DMS153 treated with DMSO at 0.1 percent for 48 hours (cell line): ENCODE measurements at regions not wholly inside any gene's neighbourhood (a gene's known extent, or its start where the extent isn't known, plus 50 kb on each side); places are given as distances from the start of the nearest gene placed in this dataset.

Experiments
- DNase-seq: peaks from one replicate; lab custom pipeline; 2025; ENCODE audit not compliant: unreplicated experiment; lab: John Stamatoyannopoulos, UW

DNA sequence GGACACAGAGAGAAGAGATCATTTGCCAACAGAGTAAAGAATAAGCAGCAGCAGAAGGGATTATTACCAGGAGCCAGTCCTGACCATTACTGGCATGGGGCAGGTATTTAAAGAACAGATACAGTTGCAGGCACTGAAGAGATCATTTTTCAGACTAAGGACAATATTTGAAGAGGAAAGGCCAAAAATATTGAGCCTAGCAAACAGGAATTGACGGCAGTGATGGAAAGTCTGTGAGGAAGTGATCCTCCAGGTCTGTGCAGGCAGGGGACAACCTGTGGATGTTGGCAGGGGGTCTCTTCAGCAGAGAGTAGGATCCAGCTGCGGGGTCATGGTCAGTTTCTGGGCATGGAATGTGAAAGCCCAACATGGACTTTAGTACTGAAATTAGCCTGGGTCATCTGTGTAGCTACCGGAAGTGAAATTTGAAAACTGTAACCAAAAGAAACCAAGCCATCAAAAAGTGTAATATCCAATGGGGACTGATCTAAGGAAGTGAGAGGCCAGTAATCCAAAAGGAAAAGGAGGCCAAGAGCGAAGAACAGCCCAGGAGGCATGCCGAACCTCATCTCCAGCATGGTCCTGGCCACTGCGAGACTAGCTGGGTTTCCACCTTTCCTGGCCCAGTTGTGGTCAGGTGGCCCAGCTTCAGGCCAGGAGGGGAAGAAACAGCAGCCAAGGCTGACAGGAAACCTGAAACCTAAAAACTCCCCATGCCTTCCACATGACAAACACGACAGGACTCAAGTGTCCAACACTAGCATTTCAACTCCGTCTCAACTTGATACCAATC is 115.1 kb upstream of the TNFAIP3 start:
- no peak for DNase-seq

DNA sequence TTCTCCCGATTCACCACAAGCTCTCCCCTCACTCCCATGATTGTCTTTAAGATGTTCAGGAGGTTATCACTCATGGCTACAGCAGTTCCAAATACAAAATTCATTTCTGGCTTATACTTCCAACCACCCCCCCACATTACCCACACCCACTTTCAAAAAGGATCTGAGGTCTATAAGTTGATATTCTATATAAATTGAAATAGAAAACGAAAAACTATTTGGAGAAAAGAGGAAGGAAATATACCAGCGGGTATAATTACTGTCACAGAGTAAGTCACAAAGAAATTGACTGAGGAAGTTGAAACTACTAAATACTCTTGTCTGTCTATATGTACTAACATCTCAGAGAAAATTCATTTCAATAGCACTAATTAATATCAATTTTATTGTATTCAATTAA is 112.7 kb upstream of the TNFAIP3 start:
- no peak for DNase-seq

DNA sequence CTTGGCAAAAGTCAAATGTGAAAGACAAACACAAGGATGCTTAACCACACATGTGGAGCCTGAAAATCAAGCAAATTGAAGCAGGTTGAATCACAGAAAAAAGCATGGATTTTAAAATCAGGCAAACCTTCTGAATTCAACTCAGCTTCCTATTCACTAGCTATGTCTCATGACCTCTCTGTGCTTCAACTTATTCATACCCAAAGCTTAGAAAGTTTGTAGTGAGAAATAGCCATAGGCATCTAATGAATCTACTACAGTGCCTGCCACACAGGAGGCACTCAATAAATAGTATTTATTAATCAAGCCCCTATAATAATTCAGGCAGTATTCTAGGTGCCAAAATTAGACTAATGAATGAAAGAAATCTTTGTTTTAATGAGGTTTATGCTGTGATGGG is 112.2 kb upstream of the TNFAIP3 start:
- DNase-seq, result no peak

DNA sequence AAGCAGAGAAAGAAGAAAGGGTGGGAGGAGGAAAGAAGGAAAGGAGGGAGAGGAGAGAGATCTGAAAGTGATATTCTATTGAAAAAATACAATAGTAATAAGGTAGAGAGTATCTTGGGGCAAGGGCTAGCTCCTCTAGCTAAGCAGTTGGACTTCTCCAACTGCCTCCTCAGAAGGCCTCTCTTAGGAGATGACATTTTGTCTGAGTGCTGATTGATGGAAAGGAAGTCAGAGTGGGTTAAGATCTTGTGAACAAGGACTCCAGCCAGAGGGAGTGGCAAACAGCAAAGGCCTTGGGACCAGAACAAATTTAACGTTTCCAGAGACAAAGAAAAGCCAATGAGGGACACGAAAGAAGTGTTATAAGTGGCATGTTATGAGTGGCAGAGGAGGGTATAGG is 111.8 kb upstream of the TNFAIP3 start:
- no peak for DNase-seq

DNA sequence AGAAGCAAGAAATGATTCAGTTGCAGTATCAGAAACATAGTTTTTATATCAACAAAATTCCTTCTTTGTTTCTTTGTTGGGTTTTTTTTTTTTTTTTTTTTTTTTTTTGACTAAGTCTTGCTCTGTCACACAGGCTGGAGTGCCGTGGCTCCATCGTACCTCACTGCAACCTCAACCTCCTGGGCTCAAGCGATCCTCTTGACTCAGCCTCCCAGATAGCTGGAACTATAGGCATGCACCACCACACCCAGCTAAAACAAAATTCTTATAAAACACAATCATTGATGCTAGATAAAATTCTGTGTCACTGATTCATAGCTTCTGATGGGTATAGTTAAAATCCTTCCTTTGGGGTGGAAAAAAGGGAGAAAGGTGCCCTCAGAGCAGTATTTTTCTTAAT is 110.3 kb upstream of the TNFAIP3 start:
- DNase-seq, result no peak

DNA sequence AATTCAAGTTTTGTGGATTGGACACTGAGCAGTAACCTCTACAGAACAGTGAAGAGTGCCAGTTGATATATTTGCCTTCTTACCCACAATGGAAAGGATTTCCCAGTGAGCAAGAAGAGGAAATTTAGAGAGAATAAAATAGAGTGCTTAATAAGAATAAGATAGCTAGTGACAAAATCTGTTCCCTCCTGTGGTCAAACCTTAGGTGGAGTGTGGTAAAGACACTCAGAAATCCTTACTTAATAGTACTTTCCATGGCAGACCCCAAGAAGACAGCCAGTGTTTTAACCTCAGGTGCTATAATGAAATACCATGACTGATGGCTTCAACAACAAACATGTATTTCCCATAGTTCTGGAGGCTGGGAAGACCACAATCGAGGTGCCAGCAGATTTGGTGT is 108.4 kb upstream of the TNFAIP3 start:
- DNase-seq, result no peak

DNA sequence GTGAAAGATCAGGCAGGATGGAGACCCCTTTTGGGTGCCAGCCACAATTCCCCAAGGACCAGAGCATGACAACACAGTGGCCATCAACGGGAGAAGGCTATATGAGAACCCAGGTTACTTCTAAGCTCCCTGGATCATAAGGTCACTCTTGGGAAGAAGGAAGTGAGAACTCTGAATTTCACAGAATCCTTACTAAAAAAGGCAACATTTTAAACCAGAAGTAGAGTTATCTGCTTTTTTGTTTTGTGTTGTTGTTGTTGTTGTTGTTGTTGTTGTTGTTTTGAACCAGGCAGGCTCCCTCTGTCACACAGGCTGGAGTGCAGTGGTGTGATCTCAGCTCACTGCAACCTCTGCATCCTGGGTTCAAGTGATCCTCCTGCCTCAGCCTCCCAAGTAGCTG is 107.4 kb upstream of the TNFAIP3 start:
- no peak for DNase-seq

DNA sequence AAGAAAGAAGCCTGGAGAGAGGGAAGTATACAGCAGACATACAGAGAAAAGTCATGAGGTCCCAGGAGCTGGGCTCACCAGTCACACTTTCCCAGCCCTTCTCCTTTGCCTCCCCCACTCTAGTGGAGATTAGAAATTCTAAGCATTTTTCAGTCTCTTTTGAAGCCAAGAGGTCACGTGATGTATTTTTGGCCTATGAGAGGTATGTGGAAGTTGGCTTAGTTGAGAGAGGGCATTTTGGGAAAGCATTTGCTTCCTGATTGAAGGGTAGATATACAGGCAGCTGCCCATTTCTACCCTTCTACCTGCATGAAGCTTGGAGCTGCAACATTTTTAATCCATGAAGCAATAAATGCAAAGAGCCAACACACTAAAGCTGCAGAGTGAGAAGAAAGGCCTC is 106.0 kb upstream of the TNFAIP3 start:
- no peak for DNase-seq

DNA sequence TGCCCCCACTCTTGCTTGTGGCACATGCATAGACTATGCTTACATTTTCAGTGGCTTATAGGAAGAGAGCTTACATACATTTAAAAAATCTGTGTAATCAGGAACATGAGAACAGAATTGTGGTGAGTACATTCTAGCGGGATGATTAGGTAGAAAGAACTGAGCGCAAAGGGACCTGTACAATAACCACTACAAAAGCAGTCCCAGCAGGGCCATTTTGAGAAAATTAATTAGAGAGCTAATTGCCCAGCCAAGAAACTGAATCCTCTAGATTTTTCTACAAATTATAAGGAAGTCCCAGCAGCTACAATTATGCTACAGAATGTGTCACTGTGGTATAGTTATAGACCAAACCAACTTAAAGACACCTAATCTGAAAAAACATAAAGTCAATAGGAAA is 105.6 kb upstream of the TNFAIP3 start:
- no peak for DNase-seq

DNA sequence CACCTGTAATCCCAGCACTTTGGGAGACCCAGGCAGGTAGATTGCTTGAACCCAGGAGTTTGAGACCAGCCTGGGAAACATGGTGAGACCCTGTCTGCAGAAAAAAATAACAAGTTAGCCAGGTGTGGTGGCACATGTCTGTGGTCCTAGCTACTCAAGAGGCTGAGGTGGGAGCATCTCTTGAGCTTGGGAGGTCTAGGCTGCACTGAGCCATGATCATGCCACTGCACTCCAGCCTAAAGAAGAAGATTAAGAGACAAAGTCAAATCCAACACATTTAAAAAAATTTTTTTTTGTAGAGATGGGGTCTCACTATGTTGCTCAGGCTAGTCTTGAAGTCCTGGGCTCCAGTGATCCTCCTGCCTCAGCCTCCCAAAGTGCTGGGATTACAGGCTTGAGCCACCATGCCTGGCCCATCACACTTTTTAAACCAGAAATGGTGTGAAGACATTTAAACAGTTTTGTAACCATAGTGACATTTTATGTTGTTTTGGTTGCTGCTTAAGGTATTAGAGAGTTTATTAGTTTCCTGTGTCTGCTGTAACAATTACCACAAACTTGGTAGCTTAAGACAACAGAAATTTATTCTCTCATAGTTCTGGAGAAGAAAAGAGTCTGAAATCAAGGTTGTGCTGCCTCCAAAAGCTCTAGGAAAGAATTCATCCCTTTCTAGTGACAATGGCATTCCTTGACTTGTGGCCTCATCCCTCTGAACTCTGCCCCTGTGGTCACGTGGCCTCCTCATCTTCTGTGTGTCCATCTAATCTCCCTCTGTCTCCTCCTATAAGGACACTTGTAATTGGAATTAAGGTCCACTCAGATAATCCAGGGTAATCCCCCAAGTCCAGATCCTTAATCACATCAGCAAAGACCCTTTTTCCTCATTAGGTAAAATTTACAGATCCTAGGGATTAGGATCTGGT is 104.6 kb upstream of the TNFAIP3 start:
- DNase-seq, result no peak

DNA sequence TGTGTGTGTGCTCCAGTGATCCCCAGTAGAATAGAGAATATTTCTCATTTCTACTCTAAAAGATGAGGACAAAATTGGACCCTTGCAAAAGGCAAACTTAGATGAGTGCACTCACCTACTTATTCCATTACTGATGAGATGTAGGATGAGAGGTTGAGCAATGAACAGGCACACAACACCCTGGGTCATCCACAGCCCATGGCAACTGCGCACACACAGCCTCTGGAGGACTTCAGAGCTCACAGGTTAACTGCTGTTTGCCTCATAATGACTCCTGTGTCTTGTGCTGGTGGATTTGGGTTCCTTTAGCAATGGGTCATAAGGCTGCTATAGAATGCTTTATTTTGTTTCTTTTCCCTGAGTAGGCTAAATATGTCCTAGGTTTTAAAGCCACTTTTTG is 103.6 kb upstream of the TNFAIP3 start:
- no peak for DNase-seq

DNA sequence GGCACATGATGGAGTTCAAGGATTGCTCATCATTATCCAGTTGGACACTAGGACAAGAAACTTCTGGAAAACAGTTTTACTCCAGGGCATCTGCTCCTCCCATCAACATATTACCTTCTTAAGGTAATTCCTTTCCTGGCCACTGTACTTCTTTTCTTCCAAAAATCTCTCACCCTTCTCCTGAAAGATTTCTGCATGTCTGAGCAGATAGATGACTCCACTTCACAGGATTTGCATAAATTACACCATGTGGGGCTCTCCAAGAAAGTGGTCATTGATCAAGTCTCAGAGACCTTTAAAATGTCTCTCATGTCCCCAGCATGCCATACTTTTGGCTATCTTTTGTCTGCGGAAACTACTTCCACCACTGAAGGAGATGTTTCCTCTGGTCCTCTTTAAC is 103.2 kb upstream of the TNFAIP3 start:
- DNase-seq, result no peak

DNA sequence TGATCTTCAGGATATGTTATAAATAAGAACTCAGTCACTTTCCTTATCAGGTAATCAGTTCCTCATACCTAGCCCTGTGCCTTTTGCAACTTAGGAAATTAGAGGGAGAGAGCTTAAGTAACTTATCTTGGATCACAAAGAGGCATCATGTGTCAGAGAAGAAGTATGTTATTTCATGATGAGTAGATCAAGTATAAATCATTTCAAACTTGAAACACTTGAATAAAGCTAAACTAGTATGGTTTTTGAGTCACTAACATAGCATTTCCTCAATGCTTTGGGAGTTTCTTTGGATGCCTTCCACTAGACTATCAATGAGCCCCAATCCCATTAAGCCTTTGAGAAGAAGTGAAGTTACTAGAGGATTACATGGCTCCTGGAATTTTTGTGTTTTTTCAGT is 102.6 kb upstream of the TNFAIP3 start:
- DNase-seq, result no peak

DNA sequence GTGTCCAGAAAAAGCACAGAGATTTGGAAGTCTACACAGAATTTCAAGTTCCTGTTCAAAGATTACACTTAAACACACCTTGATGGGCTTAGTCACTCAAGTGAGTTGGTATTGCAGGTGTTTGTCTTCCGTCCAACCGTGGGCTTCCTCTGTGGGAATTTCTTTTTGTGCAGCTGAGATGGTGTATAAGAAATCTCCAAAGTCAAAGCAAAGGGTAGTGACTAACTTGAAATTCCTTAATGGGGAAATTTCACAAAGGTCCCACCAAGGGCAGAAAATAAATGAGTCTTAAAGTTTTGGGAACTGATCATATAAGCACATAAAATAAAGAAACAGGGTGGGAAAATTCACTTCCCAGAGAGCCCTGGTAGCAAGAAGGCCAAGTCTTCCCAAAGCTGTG is 102.0 kb upstream of the TNFAIP3 start:
- DNase-seq, result no peak

DNA sequence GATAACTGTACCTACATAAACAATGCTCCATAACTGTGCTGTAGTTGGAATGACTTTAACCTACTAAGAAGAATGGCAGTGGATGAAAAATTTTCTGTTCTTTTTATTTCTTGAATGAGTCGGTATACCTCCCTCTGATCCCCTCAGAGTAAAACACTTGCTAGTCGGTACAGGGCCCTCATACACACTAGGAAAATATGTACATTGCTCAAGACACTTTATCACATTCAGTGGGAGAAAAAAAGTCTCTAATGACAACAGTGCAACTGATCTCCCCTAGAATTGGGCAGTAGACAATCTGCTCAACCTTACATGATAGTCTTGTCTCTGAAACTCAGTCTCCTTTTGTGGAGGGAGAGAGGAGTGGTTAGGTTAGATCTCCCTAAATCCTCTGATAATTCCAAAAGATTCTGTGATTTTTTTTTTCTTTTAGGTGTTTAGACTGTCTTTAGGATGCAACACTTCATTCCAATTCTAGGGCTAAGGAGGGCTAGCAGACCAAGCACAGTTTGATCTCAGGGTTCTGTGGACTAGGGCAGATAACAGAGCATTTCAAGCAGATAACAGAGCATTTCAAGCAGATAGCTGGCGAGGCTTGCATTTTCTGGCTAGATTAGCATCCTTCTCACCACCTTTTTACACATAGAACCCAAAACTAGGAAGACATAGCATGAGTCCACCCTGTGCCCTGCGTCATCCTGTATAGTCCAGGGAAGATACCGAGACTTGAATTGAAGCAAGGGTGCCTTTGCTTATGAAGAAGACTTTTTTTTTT is 100.3 kb upstream of the TNFAIP3 start:
- DNase-seq, result no peak

DNA sequence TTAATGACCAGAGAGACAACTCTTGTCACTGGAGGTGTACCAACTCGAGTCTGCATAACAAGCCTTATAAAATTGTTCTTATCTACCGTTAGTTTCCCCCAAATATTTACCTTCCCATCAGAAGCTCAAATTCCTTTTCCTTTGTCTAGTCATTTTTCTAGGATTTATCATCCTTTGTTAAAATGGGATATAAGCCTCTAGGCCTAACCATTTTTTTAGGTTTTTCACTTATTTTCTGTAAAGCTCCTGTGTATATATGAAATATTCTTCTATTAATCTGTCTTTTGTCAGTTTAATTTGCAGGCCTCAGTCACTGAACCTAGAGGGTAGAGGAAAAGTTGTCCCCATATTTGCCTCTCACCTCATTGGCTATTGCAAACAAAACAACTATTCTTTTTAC is 99.6 kb upstream of the TNFAIP3 start:
- DNase-seq, result no peak

DNA sequence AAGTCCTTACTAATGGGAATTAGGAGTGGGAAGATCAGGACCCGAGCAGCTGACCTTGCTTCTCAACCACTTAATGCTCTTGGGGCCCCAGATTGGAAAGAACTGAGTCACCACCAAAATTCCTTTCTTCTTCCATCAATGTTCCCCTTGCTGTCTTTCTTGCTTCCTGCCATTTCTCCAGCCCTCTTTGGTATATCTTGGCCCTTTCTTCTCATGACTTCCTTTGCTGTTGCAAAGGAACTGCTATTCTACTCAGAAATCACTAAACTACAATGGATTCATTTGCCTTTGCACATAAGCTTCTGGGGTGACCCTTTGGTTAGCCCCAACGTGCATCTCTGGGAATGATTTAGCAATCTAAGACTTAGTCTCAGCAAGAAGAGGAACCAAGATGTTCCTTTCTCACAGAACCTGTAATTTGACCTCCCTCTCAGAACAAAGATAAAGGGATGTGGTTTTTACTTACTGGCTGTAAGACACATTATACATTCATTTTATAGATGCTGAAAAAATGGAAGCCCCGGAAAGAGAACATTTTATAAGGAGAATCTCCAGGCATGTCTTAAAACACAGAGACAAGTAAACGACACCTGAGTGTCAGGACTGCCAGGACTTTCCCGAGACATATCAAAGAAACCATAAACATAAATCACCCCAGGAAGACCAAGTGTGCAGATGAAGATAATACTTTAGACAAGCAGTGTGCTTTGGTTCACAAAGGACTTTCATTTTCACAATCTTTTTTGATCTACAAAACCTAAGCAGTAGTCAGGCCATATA is 99.0 kb upstream of the TNFAIP3 start:
- no peak for DNase-seq

DNA sequence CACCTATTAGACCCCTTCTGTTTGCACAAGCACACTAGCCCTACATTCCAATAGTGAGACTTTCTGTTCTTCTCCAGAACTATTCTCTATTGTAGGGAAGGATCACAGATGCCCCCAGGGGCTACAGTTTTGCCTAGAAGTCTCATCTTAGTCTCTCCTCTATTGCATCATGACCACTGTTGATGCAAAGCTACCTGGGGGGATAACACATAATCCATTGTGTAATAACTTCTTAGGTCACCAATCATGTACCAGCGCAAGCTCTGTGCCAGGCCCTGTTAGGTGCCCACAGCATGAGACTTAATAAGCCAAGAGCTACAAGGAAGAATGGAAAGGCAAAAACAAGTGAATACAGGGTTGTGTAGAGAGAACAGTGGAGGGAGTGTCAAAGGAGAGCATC is 98.1 kb upstream of the TNFAIP3 start:
- DNase-seq, result no peak

DNA sequence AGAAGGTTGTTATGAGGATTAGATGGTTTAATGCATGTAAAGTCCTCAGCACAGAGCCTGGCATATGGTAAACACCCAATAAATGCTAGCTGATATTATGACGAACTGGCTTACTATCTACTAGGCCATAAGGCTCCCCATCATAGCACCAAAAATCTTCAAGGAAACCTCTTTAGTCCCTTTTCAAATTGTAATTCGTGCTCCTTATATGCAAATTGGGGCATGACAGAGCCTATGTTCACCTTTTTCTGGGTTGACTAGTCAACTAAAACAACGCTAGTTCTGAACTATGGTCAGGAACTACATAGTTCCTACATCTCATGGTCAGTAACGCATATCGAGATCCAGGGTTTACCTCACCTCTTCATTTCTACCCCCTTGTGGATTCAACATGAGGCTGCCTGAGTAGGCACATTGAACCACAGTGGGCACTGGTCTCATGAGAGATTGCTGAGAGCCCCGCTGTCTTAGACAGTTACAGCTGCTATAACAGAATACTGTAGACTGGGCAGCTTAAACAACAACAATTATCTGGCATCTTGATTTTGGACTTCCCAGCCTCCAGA is 97.2 kb upstream of the TNFAIP3 start:
- no peak for DNase-seq

DNA sequence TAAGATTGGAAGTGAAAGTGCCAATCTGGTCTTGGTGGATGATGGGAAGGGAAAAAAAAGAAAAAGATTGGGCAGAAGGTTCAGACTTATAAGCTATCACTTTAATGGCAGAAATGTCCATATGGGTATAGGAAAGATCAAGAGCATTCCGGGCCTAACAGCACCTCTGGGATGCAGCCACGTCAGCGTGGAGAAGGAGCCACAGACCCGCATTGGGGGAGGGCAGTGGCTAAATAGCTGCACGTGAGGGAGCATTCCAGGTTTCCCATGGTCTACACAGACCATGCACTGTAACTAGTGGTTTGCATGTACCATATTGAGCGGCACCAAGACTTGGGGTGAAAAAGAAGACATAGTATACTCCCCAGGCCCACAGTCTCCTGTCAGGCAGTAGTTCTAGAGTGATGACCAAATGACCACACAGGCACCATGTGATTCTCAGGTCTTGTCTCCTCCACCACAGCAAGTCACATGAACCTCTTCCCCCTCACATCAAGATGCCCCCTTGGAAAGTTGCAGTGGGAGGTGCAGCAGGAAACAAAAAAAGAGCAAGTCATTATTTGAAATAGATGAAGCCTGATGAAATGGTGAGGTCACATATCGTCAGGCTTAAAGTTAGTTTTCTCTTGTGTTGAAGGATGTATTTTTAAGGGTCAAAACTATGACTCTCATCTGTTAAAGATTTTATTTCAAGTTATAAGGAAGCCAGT is 94.4 kb upstream of the TNFAIP3 start:
- DNase-seq, result no peak
